ENCODE measurements at regions not wholly inside any gene's neighbourhood (a gene's known extent, or its start where the extent isn't known, plus 50 kb on each side); places are given as distances from the start of the nearest gene placed in this dataset.

DNA sequence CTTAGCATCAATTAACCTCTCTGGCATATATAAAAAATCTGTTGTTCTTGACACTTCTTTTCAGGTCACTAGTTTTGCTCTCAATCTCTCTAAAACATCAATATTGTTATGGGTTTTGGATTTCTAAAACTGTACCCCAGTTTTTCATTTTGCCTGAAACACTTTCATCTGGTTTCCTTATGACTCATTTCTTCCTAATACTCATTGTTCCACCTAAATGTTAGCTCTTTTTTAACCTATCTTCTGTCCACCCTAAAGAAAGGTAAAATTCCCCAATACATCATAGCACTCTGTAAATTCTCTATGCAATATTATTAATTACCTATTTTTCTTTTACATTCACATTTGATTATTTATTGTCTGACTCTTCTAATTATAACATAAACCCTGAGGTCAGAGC lies 575.5 kb upstream of the NDST4 start:
- intact Hi-C loops (cut with DNase I): no loop called here

GRCh38 chr4:115687052-115687755 lies 573.8 kb upstream of the NDST4 start:
- no peaks in the 10 kb centered on the region for H3K36me3 ChIP-seq (ENCODE audit: control insufficient read depth in 2 of 3, insufficient read depth in 3 of 3, low read length in 3 of 3)
- no peaks in the 10 kb centered on the region for H3K27me3 ChIP-seq (ENCODE audit: control insufficient read depth, insufficient read depth, low read length)
- no peaks in the 10 kb centered on the region for H3K4me1 ChIP-seq (ENCODE audit: control insufficient read depth in 2 of 3, insufficient read depth in 2 of 3, low read depth in 1 of 3, low read length in 3 of 3)
- intact Hi-C loops (cut with DNase I): no loop called here
- H3K9ac ChIP-seq (ENCODE audit: low read length in 3 of 3): no peak overlapping the region
- peaks cover 0 to 2% (median 0%) of the 10 kb centered on the region in 3 donors for H3K9me3 ChIP-seq (ENCODE audit: control insufficient read depth in 2 of 3, insufficient read depth in 1 of 3, low read length in 3 of 3)
- TF ChIP-seq, protein P1, sequence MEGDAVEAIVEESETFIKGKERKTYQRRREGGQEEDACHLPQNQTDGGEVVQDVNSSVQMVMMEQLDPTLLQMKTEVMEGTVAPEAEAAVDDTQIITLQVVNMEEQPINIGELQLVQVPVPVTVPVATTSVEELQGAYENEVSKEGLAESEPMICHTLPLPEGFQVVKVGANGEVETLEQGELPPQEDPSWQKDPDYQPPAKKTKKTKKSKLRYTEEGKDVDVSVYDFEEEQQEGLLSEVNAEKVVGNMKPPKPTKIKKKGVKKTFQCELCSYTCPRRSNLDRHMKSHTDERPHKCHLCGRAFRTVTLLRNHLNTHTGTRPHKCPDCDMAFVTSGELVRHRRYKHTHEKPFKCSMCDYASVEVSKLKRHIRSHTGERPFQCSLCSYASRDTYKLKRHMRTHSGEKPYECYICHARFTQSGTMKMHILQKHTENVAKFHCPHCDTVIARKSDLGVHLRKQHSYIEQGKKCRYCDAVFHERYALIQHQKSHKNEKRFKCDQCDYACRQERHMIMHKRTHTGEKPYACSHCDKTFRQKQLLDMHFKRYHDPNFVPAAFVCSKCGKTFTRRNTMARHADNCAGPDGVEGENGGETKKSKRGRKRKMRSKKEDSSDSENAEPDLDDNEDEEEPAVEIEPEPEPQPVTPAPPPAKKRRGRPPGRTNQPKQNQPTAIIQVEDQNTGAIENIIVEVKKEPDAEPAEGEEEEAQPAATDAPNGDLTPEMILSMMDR (IDR thresholded peaks at IDR 0.05; ENCODE audit: borderline replicate concordance, extremely low read depth, insufficient read depth): no peak
- DNase-seq (no peak), FAIRE-seq (no peak)
- H3K27ac ChIP-seq (ENCODE audit: low read depth in 2 of 2, low read length in 2 of 2): no peak overlapping the region
- no peak overlapping the region for H3K4me3 ChIP-seq (ENCODE audit: low read length in 3 of 3)

More for the DNA sequence above, 575.5 kb upstream of the NDST4 start:
- H3K4me1 ChIP-seq (ENCODE audit: control insufficient read depth in 2 of 3, insufficient read depth in 2 of 3, low read depth in 1 of 3, low read length in 3 of 3): no peaks in the 10 kb centered on the region
- H3K4me3 ChIP-seq (ENCODE audit: low read length in 3 of 3): no peak overlapping the region
- TF ChIP-seq, protein P1 (IDR thresholded peaks at IDR 0.05; ENCODE audit: borderline replicate concordance, extremely low read depth, insufficient read depth): no peak
- peaks cover 0 to 2% (median 0%) of the 10 kb centered on the region in 3 donors for H3K9me3 ChIP-seq (ENCODE audit: control insufficient read depth in 2 of 3, insufficient read depth in 1 of 3, low read length in 3 of 3)
- H3K36me3 ChIP-seq (ENCODE audit: control insufficient read depth in 2 of 3, insufficient read depth in 3 of 3, low read length in 3 of 3): no peaks in the 10 kb centered on the region
- no peak overlapping the region for H3K27ac ChIP-seq (ENCODE audit: low read depth in 2 of 2, low read length in 2 of 2)
- DNase-seq (no peak), FAIRE-seq (no peak)
- no peaks in the 10 kb centered on the region for H3K27me3 ChIP-seq (ENCODE audit: control insufficient read depth, insufficient read depth, low read length)
- no peak overlapping the region for H3K9ac ChIP-seq (ENCODE audit: low read length in 3 of 3)

DNA sequence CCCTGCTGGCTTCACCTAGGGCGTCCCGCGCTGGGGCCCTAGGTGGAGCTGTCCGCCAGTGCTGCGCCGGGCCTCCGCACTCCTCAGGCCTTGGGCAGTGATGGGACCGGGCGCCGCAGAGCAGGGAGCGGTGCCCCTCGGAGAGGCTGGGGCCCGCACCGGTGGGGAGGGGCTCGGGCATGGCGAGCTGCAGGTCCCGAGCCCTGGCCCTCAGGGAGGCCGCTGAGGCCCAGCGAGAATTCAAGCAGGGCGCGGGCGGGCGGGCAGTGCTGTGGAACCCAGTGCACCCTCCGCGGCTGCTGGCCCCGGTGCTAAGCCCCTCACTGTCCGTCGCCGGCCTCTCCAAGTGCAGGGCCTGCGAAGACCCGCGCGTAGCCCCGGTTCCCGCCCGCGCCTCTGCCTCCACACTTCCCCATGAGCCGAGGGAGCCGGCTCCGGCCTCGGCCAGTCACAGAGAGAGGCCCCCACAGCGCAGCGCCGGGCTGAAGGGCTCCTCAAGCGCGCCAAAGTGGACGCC lies 565.1 kb upstream of the NDST4 start:
- Histone ChIP-seq H3K4me3 (ENCODE audit: low read length in 3 of 3) (no peak overlapping the region), H3K9me3 (ENCODE audit: control insufficient read depth in 2 of 3, insufficient read depth in 1 of 3, low read length in 3 of 3) (no peaks in the 10 kb centered on the region), H3K36me3 (ENCODE audit: control insufficient read depth in 2 of 3, insufficient read depth in 3 of 3, low read length in 3 of 3) (no peaks in the 10 kb centered on the region), H3K27me3 (ENCODE audit: control insufficient read depth, insufficient read depth, low read length) (no peaks in the 10 kb centered on the region), H3K4me1 (ENCODE audit: control insufficient read depth in 2 of 3, insufficient read depth in 2 of 3, low read depth in 1 of 3, low read length in 3 of 3) (no peaks in the 10 kb centered on the region), H3K9ac (ENCODE audit: low read length in 3 of 3) (no peak overlapping the region), H3K27ac (ENCODE audit: low read depth in 2 of 2, low read length in 2 of 2) (no peak overlapping the region)
- no peak for FAIRE-seq
- DNase-seq: peak in 1 of 5 donors; percentile 51
- intact Hi-C loops (cut with DNase I): no loop called here
- TF ChIP-seq, protein P1 (IDR thresholded peaks at IDR 0.05; ENCODE audit: borderline replicate concordance, extremely low read depth, insufficient read depth): no peak

Data from kidney (tissue), 13 donors.